HFF-Myc (cell line): ENCODE measurements at regions not wholly inside any gene's neighbourhood (a gene's known extent, or its start where the extent isn't known, plus 50 kb on each side); places are given as distances from the start of the nearest gene placed in this dataset.

ENCODE experiments used
- DNase-seq: peaks from one replicate; pipeline ENCODE4 v3.0.0-alpha.2; 2011; ENCODE audit warnings: low read depth; ENCODE audit errors: extremely low read depth
- H3K4me3 ChIP-seq: replicated peaks from 2 replicates; pipeline ENCODE4 v1.5.1; 2011; ENCODE audit warnings: low read depth, mild to moderate bottlenecking, control low read depth, low read length
- CTCF ChIP-seq: IDR thresholded peaks from 2 replicates; pipeline ENCODE4 v1.5.1; 2012; ENCODE audit warnings: mild to moderate bottlenecking, low read depth, low read length, control low read depth; ENCODE audit errors: missing control alignments

GRCh38 chr1:199038156-199038555 is 399.3 kb downstream of the PTPRC start:
- TF ChIP-seq CTCF: no peak
- H3K4me3 ChIP-seq: no peak overlapping the region
- DNase-seq: no peak

- H3K4me3 ChIP-seq: no peak overlapping the region
- TF ChIP-seq CTCF: no peak
- DNase-seq: no peak
These were observed 401.5 kb downstream of the PTPRC start for GRCh38 chr1:199040076-199040905.

DNA sequence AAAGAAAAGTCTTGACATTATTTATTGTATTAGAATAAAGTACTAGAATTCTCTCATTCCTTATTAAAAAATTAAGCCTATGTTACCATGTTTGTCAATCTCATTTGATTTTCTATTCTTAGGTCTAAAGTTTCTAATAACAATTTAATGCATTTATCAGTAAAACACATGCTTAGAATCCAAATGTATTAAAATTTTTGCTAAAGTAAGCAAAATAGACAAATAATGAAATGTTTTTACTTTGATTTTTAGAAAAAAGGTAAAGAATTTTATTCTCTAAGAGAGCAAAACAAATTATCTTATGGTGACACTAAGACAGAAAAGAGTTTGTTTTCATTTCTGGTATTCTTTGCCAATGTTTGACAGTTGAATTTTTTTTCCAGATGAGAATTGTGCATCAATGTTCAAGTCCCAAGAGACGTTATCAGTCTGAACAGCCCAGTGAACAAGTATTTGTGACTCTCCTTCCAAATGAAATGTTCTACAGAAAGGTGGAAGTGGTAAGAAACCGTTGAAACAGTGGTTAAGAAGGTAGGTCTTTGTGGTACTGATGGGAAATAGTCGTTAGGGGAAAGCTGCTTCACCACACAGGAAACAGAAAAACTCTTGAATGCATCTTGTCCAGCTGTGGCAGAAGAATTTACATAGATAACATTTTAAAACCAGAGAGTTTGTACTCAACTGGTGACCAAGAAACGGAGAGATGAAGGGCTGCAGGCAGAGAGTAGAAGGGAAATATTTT is 402.5 kb downstream of the PTPRC start:
- no peak for DNase-seq
- no peak overlapping the region for H3K4me3 ChIP-seq
- no peak for TF ChIP-seq CTCF

GRCh38 chr1:199042193-199042592 is 403.4 kb downstream of the PTPRC start:
- H3K4me3 ChIP-seq: no peak overlapping the region
- no peak for DNase-seq
- TF ChIP-seq CTCF: no peak

GRCh38 chr1:199044191-199044590 is 405.4 kb downstream of the PTPRC start:
- TF ChIP-seq CTCF: no peak
- no peak overlapping the region for H3K4me3 ChIP-seq
- no peak for DNase-seq

- no peak for TF ChIP-seq CTCF
- no peak for DNase-seq
- H3K4me3 ChIP-seq: no peak overlapping the region
These were observed 407.8 kb downstream of the PTPRC start for GRCh38 chr1:199046618-199047017.
